ENCODE measurements at regions not wholly inside any gene's neighbourhood (a gene's known extent, or its start where the extent isn't known, plus 50 kb on each side); places are given as distances from the start of the nearest gene placed in this dataset.

- no peak for TF ChIP-seq POLR2A (IDR thresholded peaks at IDR 0.05)
- no peak for TF ChIP-seq CTCF (IDR thresholded peaks at IDR 0.05)
Observed at GRCh38 chr1:5571438-5571837, 420.8 kb downstream of the NPHP4 start.

All from body of pancreas (tissue), 4 donors.